ENCODE measurements at regions not wholly inside any gene's neighbourhood (a gene's known extent, or its start where the extent isn't known, plus 50 kb on each side); places are given as distances from the start of the nearest gene placed in this dataset.
"Not testable (repeated sequence)": the region's sequence is repeated elsewhere in the genome, so short reads cannot be mapped to it uniquely, and the experiment has no call there.

DNA sequence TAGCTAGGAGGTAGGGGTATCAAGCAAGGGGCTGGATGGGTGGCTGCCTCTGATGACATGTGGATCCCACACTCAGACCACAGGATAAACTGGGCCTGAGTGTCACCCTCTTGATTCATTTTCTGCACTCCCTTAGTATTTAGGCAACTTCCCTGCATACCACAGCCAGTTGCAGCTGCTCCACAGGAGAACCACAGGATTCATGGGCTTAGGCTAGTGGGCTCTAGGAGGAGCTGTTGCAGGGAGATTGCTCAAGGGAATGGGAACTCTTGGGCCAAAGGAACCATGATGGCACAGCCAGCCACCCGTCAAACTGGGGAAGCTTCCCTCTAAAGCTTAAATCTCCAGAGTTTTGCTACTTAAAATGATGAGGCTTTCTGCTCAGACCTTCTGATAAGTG is 269.7 kb upstream of the ASIC2 start:
- DNase-seq (ENCODE audit: low spot score), result no peak

DNA sequence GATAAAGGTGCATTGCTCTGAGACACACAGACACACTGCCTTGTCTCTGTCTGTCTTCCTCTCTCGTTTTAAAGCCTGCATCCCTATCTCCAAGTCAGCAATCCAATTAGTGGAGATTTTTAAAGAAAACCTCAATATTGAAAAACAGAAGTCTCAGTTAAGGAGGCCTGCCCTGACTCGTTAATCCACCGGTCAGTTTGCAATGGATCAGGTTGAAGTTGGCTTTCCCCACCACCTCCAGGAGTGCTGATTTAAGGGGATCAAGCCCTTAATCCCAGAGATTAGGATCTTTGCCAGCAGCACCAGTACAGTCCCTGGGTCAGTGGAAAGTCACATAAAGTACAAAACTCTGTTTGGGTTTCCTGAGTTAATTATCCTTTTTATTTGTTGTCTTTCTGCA is 271.1 kb upstream of the ASIC2 start:
- DNase-seq (ENCODE audit: low spot score), result no peak

DNA sequence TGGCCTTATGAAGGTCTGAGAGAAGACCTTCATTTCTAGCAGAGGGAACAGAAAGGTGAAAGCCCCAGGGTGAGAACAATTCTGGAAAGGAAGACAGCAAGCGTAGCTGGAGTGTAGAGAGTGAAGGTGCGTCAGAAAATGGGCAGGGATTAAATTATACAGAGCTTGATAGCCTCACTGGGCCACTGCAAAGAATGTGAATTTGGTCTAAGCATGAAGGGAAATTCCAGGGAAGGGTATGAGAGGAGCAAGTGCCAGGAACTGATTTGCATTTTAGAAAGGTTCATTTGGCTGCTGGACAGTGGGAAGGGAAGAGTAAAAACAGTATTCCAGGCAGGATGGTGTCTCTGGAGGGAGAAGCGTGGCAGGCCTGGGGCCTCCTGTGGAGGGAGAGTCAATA is 274.1 kb upstream of the ASIC2 start:
- DNase-seq (ENCODE audit: low spot score), result no peak

GRCh38 chr17:33572615-33573014 is 279.5 kb upstream of the ASIC2 start:
- no peak for DNase-seq (ENCODE audit: low spot score)

DNA sequence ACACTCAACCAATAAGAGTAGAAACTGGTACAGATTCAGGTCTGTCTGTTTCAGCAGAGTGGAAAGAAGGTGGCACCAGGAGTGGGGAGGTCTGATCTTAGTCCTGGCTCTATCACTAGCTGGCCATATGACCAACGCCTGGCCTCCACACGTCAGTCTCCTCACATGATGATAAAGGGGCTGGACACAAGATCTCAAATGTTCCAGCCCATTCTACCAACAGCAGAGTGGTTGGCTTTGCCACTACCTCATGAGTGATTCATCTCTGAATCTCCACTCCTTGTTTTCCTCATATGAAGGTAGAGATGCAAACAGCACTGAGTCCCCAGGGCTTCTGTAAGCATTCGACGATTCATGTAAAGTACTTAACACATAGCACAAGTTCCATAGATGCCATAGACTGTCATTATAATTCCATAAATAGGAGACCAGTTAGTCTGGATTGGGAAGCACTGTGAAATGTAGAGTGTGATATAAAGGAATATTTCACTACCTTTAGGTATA is 281.9 kb upstream of the ASIC2 start:
- DNase-seq (ENCODE audit: low spot score), result no peak

DNA sequence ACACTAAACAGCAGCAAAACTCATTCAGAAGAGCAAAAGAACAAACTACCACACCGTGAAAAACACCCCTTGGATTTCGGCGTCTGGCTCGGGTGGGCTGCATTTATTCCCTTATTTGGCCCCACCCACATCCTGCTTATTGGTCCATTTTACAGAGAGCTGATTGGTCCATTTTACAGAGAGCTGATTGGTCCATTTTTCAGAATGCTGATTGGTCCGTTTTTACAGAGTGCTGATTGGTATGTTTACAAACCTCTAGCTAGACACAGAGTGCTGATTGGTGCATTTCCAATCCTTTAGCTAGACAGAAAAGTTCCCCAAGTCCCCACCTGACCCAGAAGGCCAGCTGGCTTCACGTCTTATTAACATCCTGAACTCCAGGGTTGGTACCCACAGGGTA is 286.6 kb upstream of the ASIC2 start:
- DNase-seq (ENCODE audit: low spot score), result not testable (repeated sequence)

DNA sequence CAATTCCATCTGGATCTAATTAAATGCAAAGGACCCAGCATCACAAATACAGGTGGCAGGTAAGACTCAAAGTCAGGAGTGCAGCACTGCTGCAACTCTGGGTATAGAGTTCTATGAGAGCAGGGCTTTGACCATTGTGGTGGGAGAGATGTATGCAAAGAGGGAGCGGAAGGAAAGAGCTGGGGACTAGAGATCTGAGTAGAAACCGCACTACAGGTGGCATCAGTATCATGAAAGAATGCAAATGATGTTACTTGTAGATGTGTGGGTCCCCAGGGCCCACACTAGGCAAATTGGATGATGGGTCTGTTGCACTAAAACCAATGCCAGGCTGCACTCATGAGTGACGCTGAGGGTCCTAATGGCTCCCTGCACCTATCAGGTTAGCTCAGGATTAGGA is 287.1 kb upstream of the ASIC2 start:
- DNase-seq (ENCODE audit: low spot score), result no peak

DNA sequence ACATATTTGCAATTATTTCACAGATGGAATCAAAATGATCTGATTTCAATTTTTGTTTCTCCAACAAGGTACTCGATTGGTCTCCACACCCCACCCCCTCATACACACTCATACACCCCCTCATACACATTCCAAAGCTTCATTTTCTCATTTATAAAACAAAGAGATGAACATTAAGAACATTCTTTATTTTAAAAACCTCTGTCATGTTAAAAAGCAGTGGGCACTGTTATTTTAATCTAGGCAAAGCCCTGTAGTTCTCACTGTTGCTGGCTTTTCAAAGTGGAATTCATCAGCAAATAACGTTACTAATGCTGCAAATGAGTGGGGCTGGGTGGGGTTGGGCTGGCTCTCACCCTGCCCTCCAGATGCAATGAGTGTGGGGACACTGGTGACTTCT is 289.6 kb upstream of the ASIC2 start:
- no peak for DNase-seq (ENCODE audit: low spot score)

GRCh38 chr17:33583518-33584417 is 290.7 kb upstream of the ASIC2 start:
- no peak for DNase-seq (ENCODE audit: low spot score)

- no peak for DNase-seq (ENCODE audit: low spot score)
Measured at GRCh38 chr17:33593991-33594390, 300.9 kb upstream of the ASIC2 start.

GRCh38 chr17:33595828-33596227 is 302.7 kb upstream of the ASIC2 start:
- no peak for DNase-seq (ENCODE audit: low spot score)

DNA sequence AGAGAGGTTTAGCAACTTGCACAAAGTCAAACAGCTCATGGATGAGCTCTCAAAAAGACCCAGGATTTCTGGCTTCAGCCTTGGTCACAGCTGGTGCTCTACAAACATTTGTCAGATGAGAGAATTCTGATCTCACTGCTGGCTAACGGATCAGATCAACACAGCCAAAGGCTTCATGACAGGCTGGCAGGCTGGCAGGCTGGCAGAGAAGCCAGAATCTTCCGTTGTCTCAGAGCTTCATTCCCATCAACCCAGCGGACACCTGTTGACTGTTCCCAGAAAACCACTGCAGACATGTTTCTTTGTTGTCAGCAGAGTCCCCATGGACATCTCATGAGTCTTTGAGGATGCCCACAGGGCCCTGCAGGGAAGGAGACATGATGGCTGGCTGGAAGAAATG is 303.8 kb upstream of the ASIC2 start:
- no peak for DNase-seq (ENCODE audit: low spot score)

DNA sequence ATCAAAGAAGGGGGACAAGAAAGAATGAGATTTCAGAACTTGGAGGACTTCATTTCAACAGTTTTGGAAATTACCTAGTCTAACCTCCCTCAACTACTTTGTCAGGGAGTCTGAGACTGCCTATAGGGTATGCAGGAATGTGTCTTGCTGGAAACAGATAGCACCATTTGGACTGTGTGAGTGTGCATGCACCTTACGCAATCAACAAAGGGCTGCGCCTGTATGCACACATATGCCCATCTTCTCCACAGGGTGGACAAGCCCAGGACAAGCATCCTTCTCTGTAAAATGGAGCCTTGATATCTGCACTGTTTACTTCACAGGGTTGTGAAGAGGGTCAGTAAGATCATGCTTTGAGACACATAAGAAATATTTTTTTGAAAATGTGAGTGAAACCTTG is 305.7 kb upstream of the ASIC2 start:
- DNase-seq (ENCODE audit: low spot score), result no peak

- DNase-seq (ENCODE audit: low spot score), result no peak
Measured at GRCh38 chr17:33602981-33603380, 309.9 kb upstream of the ASIC2 start.

GRCh38 chr17:33603789-33604188 is 310.7 kb upstream of the ASIC2 start:
- no peak for DNase-seq (ENCODE audit: low spot score)

DNA sequence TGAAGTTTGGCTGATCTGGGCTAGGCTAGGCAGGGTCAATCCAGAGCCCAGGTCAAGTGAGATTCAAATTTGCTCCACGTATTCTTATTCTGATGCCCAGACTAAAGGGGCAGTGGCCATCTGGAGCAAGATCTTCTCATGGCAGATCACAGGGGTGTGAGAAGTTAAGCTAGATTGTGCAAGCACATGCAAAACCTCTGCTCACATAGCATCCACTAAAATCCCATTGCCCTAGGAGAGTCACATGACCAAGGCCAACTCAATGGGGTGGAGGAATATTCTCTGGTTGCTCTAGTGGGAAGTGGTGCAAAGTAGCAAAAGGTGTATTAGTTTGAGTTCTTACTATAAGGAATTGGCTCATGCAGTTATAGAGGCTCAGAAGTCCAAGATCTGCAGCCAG is 318.4 kb upstream of the ASIC2 start:
- DNase-seq (ENCODE audit: low spot score), result no peak

- no peak for DNase-seq (ENCODE audit: low spot score)
Measured at GRCh38 chr17:33615861-33616260, 322.8 kb upstream of the ASIC2 start.

DNA sequence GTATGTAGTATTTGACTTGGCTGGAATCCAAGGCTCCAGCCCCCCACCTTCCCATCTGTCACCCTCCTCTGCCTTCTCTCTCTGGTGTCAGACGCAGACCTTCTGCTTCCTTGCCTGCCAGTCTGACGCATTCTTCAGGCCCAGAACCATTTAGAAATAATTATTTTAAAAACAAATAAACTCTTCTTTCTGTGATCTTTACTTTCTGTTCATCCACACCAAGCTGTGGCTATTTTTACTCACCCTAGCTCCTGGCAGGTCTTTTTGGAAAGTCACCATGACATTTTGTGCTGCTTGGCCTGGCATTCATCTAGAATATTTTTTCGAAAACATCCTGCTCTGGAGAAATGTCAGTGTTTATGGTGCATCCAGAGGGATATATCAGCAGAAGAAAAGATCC is 330.7 kb upstream of the ASIC2 start:
- no peak for DNase-seq (ENCODE audit: low spot score)

DNA sequence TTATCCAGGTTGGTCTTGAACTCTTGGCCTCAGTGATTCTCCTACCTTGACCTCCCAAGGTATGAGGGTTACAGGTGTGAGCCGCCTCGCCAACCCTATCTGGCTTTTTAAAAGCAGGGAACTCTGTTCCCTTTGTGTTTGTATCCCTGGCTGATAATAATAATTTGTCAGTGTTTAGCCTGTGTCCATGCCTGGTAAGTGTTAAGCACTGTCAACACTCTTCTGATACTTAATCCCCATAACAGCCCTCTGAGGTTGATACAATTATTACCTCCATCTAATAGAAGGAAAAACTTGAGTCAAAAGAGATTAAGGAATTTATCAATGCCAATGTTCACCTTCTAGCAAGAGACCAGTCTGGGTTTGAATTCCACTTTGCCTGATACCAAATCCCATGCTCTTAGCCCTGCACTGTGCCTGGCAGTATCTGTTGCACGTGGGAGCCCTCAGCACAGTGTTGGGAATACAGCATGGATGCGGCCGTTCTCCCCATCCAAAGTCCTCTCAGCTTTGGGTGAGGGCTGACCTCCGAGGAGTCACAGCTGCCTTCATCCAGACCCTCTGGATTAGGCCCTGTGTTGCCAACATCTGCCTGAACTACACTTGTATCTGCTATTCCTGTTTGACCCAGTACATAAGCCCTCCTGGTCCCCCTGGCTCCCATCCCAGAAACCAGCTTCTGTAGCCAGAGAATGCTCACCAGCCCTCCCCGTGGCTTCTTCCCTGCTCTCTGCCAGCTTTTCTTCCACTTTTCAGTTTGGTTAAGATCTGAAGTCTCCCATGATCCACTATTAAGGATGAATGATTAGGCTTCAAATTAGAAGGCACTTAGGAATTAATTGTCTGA is 335.6 kb upstream of the ASIC2 start:
- no peak for DNase-seq (ENCODE audit: low spot score)

DNA sequence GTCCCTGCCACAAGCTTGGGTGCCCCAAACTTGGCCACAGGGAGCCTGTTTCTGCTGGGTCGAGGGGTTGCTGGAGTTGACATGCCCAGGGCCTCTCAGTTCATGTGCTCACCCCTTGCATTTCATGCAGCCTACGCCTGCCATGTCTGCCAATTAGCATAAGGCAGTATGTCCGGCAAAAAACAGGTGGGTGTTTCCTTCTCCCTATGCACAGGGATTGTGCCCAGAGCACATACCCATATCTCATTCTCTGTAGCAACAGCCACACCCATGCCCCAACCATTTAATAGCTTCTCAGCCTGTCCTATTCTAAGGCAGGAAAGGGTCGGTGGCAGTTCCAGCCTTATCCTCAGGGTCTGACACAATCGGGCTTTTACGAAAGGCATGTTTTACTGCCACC is 340.4 kb upstream of the ASIC2 start:
- no peak for DNase-seq (ENCODE audit: low spot score)

DNA sequence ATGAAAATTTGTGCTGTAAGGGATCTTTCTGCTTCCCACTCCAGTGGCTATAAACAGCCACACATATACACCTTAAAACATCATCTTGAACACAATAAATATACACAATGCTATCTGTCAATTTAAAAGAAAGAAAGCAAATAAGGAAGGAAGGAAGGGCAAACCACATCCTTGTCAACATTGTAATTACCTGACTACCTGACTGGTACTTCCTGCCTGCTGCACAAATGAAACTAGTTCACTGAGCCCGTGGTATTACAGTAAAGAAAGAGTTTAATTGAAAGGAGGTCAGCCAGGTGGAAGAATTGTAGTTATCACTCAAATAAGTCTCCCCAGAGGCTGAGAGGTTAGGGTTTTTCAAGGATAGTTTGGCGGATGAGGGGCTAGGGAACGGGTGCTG is 344.4 kb upstream of the ASIC2 start:
- no peak for DNase-seq (ENCODE audit: low spot score)

- DNase-seq (ENCODE audit: low spot score), result no peak
Measured at GRCh38 chr17:33639103-33639880, 346.2 kb upstream of the ASIC2 start.

Data from D341Med (cell line).